HEK293 (cell line): ENCODE measurements at regions not wholly inside any gene's neighbourhood (a gene's known extent, or its start where the extent isn't known, plus 50 kb on each side); places are given as distances from the start of the nearest gene placed in this dataset.

Source experiments
- PRDM1 ChIP-seq: fragments of 450-650 bp; formaldehyde crosslinking; IDR thresholded peaks from 2 replicates; pipeline ENCODE4; 2016; ENCODE audit warnings: missing biosample characterization, missing genetic modification characterization
- RBAK ChIP-seq: fragments of 450-650 bp; formaldehyde crosslinking; IDR thresholded peaks from 2 replicates; pipeline ENCODE4 v1.5.1; 2016; ENCODE audit warnings: missing biosample characterization, missing genetic modification characterization
- REPIN1 ChIP-seq: fragments of 450-650 bp; formaldehyde crosslinking; IDR thresholded peaks from 2 replicates; pipeline ENCODE4 v1.5.1; 2017; ENCODE audit warnings: missing biosample characterization, missing genetic modification characterization, low read depth
- ZNF202 ChIP-seq: fragments of 450-650 bp; formaldehyde crosslinking; IDR thresholded peaks from 2 replicates; pipeline ENCODE4 v1.5.1; 2016; ENCODE audit warnings: missing biosample characterization, missing genetic modification characterization, borderline replicate concordance
- ZNF214 ChIP-seq: fragments of 450-650 bp; formaldehyde crosslinking; IDR thresholded peaks from 2 replicates; pipeline ENCODE4 v1.5.1; 2017; ENCODE audit warnings: missing biosample characterization, mild to moderate bottlenecking, missing genetic modification characterization, borderline replicate concordance
- ZNF585B ChIP-seq: fragments of 450-650 bp; formaldehyde crosslinking; IDR thresholded peaks from 2 replicates; pipeline ENCODE4 v1.5.1; 2016; ENCODE audit warnings: missing biosample characterization, missing genetic modification characterization
- ZNF600 ChIP-seq: fragments of 450-650 bp; formaldehyde crosslinking; IDR thresholded peaks from 2 replicates; pipeline ENCODE4 v1.5.1; 2016; ENCODE audit warnings: missing biosample characterization, missing genetic modification characterization
- ZNF626 ChIP-seq: fragments of 450-650 bp; sonication (Bioruptor Pico); formaldehyde crosslinking; IDR thresholded peaks from 2 replicates; pipeline ENCODE4 v1.5.1; 2018; ENCODE audit warnings: missing biosample characterization, missing genetic modification characterization, inconsistent platforms
- ZNF785 ChIP-seq: fragments of 450-650 bp; formaldehyde crosslinking; IDR thresholded peaks from 2 replicates; pipeline ENCODE4 v1.5.1; 2016; ENCODE audit warnings: missing biosample characterization, missing genetic modification characterization
- TF ChIP-seq, protein P1 (sequence below): fragments of 450-650 bp; formaldehyde crosslinking; IDR thresholded peaks from 2 replicates; pipeline ENCODE4 v1.5.1; 2016; ENCODE audit warnings: missing biosample characterization, missing genetic modification characterization
- TF ChIP-seq, protein P2 (sequence below): fragments of 450-650 bp; formaldehyde crosslinking; IDR thresholded peaks from 2 replicates; pipeline ENCODE4 v1.5.1; 2016; ENCODE audit warnings: missing biosample characterization, missing genetic modification characterization
- TF ChIP-seq, protein P3 (sequence below): fragments of 450-650 bp; formaldehyde crosslinking; IDR thresholded peaks from 2 replicates; pipeline ENCODE4 v1.5.1; 2016; ENCODE audit warnings: missing biosample characterization, missing genetic modification characterization, borderline replicate concordance
- TF ChIP-seq, protein P4 (sequence below): fragments of 450-650 bp; formaldehyde crosslinking; IDR thresholded peaks from 2 replicates; pipeline ENCODE4 v1.5.1; 2016; ENCODE audit warnings: missing biosample characterization, missing genetic modification characterization

DNA sequence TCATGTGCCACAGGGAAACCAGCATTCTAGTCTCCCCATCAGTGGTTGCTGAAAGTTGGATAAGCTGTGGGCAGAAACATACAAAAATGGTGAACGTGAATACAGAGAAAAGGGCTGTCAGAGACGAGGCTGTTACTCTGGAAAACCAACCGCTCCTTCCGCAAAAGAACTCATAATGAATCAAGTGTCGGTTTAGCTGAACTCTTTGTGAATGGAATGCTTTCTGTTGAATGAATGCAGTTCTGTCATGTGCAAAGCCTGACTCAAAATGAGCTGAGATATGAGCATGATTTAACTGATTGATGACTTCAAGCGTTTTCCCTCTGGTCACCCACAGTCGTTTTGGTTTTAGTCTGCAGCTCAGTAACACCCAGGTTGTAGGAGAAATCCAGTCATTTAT lies 298.3 kb downstream of the ETS1 start:
- TF ChIP-seq, protein P1, sequence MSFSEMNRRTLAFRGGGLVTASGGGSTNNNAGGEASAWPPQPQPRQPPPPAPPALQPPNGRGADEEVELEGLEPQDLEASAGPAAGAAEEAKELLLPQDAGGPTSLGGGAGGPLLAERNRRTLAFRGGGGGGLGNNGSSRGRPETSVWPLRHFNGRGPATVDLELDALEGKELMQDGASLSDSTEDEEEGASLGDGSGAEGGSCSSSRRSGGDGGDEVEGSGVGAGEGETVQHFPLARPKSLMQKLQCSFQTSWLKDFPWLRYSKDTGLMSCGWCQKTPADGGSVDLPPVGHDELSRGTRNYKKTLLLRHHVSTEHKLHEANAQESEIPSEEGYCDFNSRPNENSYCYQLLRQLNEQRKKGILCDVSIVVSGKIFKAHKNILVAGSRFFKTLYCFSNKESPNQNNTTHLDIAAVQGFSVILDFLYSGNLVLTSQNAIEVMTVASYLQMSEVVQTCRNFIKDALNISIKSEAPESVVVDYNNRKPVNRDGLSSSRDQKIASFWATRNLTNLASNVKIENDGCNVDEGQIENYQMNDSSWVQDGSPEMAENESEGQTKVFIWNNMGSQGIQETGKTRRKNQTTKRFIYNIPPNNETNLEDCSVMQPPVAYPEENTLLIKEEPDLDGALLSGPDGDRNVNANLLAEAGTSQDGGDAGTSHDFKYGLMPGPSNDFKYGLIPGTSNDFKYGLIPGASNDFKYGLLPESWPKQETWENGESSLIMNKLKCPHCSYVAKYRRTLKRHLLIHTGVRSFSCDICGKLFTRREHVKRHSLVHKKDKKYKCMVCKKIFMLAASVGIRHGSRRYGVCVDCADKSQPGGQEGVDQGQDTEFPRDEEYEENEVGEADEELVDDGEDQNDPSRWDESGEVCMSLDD (tag by site-specific recombination), result no peak
- TF ChIP-seq, protein P2, sequence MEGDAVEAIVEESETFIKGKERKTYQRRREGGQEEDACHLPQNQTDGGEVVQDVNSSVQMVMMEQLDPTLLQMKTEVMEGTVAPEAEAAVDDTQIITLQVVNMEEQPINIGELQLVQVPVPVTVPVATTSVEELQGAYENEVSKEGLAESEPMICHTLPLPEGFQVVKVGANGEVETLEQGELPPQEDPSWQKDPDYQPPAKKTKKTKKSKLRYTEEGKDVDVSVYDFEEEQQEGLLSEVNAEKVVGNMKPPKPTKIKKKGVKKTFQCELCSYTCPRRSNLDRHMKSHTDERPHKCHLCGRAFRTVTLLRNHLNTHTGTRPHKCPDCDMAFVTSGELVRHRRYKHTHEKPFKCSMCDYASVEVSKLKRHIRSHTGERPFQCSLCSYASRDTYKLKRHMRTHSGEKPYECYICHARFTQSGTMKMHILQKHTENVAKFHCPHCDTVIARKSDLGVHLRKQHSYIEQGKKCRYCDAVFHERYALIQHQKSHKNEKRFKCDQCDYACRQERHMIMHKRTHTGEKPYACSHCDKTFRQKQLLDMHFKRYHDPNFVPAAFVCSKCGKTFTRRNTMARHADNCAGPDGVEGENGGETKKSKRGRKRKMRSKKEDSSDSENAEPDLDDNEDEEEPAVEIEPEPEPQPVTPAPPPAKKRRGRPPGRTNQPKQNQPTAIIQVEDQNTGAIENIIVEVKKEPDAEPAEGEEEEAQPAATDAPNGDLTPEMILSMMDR, result no peak
- no peak for TF ChIP-seq ZNF202
- TF ChIP-seq, protein P3, sequence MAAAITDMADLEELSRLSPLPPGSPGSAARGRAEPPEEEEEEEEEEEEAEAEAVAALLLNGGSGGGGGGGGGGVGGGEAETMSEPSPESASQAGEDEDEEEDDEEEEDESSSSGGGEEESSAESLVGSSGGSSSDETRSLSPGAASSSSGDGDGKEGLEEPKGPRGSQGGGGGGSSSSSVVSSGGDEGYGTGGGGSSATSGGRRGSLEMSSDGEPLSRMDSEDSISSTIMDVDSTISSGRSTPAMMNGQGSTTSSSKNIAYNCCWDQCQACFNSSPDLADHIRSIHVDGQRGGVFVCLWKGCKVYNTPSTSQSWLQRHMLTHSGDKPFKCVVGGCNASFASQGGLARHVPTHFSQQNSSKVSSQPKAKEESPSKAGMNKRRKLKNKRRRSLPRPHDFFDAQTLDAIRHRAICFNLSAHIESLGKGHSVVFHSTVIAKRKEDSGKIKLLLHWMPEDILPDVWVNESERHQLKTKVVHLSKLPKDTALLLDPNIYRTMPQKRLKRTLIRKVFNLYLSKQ (tag by site-specific recombination), result no peak
- no peak for TF ChIP-seq ZNF785 (tag by site-specific recombination)
- no peak for TF ChIP-seq ZNF600 (tag by site-specific recombination)
- no peak for TF ChIP-seq ZNF626 (tag by site-specific recombination)
- TF ChIP-seq PRDM1 (tag by site-specific recombination), result no peak
- TF ChIP-seq ZNF585B (tag by site-specific recombination), result no peak
- TF ChIP-seq ZNF214, result no peak
- TF ChIP-seq, protein P4, sequence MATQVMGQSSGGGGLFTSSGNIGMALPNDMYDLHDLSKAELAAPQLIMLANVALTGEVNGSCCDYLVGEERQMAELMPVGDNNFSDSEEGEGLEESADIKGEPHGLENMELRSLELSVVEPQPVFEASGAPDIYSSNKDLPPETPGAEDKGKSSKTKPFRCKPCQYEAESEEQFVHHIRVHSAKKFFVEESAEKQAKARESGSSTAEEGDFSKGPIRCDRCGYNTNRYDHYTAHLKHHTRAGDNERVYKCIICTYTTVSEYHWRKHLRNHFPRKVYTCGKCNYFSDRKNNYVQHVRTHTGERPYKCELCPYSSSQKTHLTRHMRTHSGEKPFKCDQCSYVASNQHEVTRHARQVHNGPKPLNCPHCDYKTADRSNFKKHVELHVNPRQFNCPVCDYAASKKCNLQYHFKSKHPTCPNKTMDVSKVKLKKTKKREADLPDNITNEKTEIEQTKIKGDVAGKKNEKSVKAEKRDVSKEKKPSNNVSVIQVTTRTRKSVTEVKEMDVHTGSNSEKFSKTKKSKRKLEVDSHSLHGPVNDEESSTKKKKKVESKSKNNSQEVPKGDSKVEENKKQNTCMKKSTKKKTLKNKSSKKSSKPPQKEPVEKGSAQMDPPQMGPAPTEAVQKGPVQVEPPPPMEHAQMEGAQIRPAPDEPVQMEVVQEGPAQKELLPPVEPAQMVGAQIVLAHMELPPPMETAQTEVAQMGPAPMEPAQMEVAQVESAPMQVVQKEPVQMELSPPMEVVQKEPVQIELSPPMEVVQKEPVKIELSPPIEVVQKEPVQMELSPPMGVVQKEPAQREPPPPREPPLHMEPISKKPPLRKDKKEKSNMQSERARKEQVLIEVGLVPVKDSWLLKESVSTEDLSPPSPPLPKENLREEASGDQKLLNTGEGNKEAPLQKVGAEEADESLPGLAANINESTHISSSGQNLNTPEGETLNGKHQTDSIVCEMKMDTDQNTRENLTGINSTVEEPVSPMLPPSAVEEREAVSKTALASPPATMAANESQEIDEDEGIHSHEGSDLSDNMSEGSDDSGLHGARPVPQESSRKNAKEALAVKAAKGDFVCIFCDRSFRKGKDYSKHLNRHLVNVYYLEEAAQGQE, result no peak
- no peak for TF ChIP-seq RBAK (tag by site-specific recombination)
- no peak for TF ChIP-seq REPIN1 (tag by site-specific recombination)
